GM18520 (cell line): ENCODE measurements at regions not wholly inside any gene's neighbourhood (a gene's known extent, or its start where the extent isn't known, plus 50 kb on each side); places are given as distances from the start of the nearest gene placed in this dataset.
"Not testable (repeated sequence)": the region's sequence is repeated elsewhere in the genome, so short reads cannot be mapped to it uniquely, and the experiment has no call there.

ENCODE experiments used
- ATAC-seq: cut with Tn5 transposase; IDR thresholded peaks from one replicate; pipeline ENCODE4 v1.9.1; 2021; ENCODE audit not compliant: unreplicated experiment

DNA sequence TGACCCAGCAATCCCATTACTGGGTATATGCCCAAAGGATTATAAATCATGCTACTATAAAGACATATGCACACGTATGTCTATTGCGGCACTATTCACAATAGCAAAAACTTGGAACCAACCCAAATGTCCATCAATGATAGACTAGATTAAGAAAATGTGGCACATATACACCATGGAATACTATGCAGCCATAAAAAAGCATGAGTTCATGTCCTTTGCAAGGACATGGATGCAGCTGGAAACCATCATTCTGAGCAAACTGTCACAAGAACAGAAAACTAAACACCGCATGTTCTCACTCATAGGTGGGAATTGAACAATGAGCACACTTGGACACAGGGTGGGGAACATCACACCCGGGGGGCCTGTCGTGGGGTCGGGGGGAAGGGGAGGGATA, 80.1 kb upstream of the TMEM170B start:
- not testable (repeated sequence) for ATAC-seq

DNA sequence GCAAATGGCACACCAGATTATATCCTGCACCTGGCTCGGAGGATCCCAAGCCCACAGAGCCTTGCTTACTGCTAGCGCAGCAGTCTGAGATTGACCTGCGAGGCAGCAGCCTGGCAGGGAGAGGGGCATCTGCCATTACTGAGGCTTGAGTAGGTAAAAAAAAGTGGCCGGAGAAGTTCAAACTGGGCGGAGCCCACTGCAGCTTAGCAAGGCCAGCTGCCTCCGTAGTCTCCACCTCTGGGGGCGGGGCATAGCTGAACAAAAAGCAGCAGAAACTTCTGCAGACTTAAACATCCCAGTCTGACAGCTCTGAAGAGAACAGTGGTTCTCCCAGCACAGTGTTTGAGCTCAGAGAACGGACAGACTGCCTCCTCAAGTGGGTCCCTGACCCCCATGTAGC, 85.4 kb upstream of the TMEM170B start:
- ATAC-seq = not testable (repeated sequence)

GRCh38 chr6:11450037-11450436, 87.5 kb upstream of the TMEM170B start:
- no peak for ATAC-seq

GRCh38 chr6:11449408-11449807, 88.1 kb upstream of the TMEM170B start:
- ATAC-seq = no peak

DNA sequence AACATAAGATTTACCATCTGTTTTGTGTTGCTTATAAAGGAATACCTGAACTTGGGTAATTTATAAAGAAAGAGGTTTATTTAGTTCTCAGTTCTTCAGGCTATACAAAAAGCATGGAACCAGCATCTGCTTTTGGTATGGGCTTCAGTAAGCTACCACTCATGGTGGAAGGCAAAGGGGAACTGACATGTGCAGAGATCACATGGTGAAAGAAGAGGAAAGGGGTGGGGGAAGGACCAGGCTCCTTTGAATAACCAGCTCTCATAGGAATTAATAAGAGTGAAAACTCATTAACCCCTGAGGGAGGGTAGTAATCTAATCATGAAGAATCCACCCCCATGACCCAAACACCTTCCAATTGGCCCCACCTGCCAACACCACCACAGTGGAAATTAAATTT, 89.5 kb upstream of the TMEM170B start:
- no peak for ATAC-seq

DNA sequence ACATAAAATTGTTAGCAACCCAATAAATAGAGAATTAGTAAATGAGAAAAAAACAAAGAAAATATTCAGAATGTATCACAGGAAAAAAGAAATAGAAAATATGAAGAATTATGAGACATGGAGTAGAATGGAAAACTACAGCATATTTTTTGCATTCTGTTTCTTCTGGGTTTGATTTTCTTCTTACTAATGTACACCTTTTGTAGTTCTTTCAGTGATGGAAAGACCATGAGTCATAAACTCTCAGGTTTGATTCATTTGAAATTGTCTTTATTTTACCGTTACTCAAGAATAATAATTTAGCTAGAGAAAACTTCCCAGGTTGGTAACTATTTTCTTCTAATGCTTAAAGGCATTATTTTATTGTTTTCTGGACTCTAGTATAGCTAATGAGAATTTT, 90.3 kb upstream of the TMEM170B start:
- ATAC-seq = no peak

- no peak for ATAC-seq
Observed at GRCh38 chr6:11445146-11445545, 92.4 kb upstream of the TMEM170B start.

DNA sequence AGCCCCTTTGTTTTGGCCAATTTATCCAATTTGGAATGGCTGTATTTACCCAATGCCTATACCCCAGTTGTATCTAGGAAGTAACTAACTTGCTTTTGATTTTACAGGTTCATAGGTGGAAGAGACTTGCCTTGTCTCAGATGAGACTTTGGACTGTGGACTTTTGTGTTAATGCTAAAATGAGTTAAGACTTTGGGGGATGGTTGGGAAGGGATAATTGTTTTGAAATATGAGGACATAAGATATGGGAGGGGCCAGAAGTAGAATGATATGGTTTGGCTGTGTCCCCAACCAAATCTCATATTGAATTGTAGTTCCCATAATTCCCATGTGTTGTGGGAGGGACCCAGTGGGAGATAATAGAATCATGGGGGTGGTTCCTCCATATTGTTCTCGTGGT, 94.4 kb upstream of the TMEM170B start:
- not testable (repeated sequence) for ATAC-seq

- no peak for ATAC-seq
Observed at GRCh38 chr6:11442495-11442894, 95.1 kb upstream of the TMEM170B start.

GRCh38 chr6:11439876-11440275, 97.7 kb upstream of the TMEM170B start:
- no peak for ATAC-seq

DNA sequence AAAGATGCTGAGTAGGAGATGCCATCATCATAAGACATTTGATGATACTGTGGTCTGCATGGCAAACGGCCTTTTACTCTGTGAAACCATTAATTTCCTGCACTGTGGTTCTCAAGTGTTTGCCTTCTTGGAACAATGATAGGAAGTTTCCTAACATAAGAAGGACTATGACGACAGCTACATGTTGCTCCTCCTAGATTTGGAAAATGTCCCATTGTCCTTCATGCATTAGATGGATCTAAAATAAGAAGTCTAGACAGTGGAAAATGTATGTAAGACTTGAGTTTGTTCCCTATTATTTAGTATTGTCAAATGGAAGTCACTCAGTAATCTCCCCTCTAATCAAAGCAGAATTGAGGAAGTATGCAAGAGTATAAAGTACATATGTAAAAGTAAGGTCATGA, 98.5 kb upstream of the TMEM170B start:
- ATAC-seq = no peak

DNA sequence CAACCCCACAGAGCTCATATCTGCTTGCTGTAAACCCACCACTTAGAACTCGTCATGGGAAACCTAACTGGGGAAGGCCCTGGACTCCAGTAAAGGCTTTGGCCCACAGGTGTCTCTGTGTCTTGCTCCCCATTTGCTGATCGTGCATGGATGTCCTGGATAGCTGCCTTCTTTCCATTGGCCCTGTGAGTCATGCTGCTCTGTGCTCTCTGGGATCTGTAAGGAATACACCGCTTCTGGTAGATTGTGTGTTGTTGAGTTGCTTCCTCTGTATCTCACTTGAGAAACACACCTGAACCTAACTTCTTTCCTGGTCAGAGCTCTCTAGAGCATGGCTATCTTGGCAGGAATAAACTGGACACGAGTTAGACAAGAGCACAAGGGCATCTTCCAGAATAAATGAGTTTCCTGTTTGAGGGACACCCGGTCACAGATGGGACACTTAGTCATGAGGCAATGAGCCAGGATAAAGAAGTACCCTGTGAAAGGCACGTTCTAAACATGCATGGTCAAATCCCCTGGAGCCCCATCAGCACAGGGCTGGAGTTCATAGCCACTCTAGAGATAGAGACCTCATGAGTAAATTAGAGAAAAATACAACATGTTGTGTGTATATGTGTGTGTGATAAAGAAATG, 99.6 kb upstream of the TMEM170B start:
- ATAC-seq = no peak

DNA sequence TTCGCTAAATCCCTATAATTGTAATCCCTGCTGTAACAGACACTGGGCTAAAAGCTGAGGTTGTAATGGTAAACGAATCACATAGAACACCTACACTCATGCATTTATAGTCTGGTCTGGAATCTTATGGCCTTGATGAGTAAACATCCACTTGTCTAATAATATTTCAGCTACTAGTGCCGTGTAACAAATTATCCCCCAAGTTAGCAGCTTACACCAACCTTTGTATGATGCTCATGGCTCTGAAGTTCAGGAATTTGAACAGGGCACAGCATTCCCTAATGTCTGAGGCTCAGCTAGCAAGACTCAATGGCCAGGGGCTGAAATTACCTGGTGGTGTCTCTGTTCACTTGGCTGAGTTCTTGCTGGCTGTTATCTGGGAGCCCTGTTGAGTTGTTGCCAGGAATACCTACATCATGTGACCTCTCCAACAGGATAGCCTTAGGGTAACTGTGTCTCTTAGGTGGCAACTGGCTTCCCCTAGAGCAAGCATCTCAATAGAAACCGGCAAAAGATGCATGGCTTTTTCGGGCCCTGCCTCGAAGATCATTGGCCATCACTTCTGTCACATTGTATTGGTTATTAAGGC, 100.9 kb upstream of the TMEM170B start:
- ATAC-seq = no peak

DNA sequence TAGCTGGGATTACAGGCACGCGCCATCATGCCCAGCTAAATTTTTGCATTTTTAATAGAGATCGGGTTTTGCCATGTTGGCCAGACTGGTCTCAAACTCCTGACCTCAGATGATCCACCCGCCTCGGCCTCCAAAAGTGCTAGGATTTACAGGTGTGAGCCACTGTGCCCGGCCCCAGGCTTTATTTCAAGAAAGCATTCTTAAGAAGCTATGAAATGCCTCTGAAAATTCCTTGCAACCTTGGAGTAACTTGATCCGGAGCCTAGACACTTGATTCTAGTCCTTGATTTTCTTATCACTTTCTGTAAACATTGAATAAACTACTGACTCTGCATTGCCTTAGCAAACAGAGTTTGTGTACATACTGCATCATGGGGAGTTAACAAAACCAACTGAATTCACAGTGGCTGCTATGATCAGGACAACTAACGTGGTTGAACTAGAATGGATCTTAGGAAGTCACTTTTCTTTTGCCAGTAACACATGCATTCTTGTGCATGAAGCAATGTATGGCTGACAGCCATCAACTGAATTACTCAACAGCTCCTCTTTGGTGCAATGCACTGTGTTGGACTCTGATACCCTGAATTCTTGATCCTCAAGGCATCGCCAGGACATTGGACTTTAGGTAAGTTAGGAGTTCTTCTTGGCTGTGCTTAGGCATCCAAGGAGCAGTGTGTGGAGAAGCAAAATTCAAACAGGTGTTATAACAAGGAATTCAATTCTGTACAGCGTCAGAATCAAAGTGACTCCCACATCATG, 102.8 kb upstream of the TMEM170B start:
- ATAC-seq = no peak

DNA sequence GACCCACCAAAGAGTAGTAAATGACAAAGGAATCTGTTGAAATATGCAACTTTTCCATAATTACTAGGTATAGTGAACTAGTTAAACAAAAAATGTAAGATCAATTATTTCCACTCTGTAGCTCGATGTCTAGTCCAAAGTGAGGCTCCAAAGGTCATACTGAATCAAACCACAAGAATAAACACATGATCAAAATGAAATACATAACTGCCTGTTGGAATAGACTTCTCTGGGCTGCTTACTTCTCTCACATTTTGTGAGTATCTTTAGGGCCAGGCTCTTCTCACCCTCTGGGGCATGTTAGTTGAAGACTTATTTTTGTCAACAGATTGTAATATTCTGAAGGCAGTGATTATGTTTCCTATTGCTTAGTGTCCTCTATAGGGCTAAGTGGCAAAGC, 103.7 kb upstream of the TMEM170B start:
- ATAC-seq = no peak

GRCh38 chr6:11432713-11433450, 104.7 kb upstream of the TMEM170B start:
- no peak for ATAC-seq

DNA sequence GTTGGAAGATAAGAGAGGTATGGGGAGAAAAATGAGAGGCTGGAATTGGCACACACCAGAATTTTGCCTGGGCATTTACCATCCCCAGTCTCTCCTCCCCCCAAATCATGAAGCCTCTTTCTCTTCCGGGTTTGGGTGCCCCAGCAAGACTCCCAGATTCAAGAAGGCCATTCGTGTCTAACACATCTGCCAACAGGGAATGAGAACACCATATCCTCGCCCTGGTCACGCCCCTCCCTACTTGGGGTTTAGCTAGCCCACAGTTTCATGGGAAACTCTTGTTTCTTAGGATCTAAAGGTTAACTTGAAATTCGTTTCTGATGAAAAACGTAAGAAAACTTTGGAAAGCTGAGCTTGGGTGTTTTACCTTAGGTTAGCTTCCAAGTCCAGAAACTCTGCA, 105.5 kb upstream of the TMEM170B start:
- no peak for ATAC-seq

GRCh38 chr6:11431455-11431937, 106.1 kb upstream of the TMEM170B start:
- no peak for ATAC-seq

- no peak for ATAC-seq
Observed at GRCh38 chr6:11430036-11430435, 107.5 kb upstream of the TMEM170B start.

GRCh38 chr6:11429577-11429976, 108.0 kb upstream of the TMEM170B start:
- ATAC-seq = no peak

GRCh38 chr6:11428895-11429294, 108.7 kb upstream of the TMEM170B start:
- no peak for ATAC-seq

DNA sequence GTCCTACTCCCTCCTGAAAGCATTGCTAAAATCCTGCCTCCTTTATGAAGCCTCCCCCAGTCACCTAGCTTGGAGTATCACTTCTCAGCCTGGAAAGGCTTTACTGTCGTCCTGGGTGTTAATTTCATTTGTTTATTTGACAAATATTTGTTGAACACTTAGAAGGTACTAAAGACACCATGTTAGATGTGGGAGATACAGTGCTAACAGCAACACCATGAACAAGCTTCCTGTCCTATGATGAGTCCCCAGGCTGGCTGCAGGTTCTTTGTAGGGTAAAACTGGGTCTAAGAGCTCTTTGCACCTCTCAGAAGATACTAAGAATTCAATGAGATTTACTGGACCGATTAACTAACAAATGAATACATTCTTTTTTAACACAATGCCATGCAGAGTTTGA, 109.2 kb upstream of the TMEM170B start:
- no peak for ATAC-seq
